Heart left ventricle (tissue), 13 donors: ENCODE measurements at regions not wholly inside any gene's neighbourhood (a gene's known extent, or its start where the extent isn't known, plus 50 kb on each side); places are given as distances from the start of the nearest gene placed in this dataset.

Experiments
- POLR2A ChIP-seq, 2 donors: fragments of 450-650 bp; IDR thresholded peaks; one replicate each; pipeline ENCODE4 v1.6.1; 2017; ENCODE audit warnings: antibody characterized with exemption in 2 of 2, mild to moderate bottlenecking in 2 of 2, moderate library complexity in 2 of 2
- TF ChIP-seq, protein P1 (sequence below), 12 donors: fragments of 200-600 bp; sonication (generic) in 4 of 12; IDR thresholded peaks; one replicate each; pipeline versions ENCODE4 v1.5.0 to v1.8.0; 2018 to 2022; ENCODE audit warnings: antibody characterized with exemption in 12 of 12, mild to moderate bottlenecking in 5 of 12
- donor health status: ischemic (EF 13 %, LVEDD 7.1; RV severe dilation, severe dysfunction).
- donor health status: DM: no; HTN: yes; CAD: no.
- donor health status: DM: no; HTN: no; CAD: no.
- donor health status: ischemic (EF 25% LVEDD 6.9; RV normal size, moderate dysfunction).
- donor health status: ischemic (EF 25% LVEDD 5.7; RV mildly dilated, moderate dysfunction).
- donor health status: ischemic (EF 35%, LVEDD 5.7; RV mildly dilated, moderate dysfunction).
- donor health status: nonischemic (EF 11% LVEDD 7.7; RV severe dilation, severe dysfunction).
- donor health status: DM: yes; HTN: yes; CAD: no.
- donor health status: PGD.
- donor health status: ischemic (EF 29% LVEDD 5.4; RV normal size, mild dysfunction).
- donor health status: nonischemic (EF 23%, LVEDD 6.1; RV moderate dilation, normal function).

DNA sequence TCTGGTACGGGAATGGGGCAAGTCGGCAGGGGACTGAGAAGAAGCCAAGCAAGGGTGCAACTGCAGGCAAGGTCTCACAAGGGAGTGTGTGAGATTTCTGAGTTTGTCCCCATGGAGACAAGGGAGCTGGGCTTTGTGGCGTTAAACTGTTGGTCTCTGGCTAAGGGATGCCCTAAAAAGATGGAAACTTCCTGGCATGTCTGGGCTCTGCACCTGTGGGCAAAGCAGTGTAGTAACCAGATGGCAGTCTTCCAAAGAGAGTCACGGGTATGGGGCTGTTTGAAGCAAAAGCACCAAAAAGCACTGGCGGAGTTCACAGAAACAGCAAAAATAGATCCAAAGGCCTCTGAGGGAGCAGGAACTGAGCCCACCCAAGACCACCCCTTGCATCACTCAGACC lies 104.8 kb upstream of the SLC44A3 start:
- TF ChIP-seq, protein P1, sequence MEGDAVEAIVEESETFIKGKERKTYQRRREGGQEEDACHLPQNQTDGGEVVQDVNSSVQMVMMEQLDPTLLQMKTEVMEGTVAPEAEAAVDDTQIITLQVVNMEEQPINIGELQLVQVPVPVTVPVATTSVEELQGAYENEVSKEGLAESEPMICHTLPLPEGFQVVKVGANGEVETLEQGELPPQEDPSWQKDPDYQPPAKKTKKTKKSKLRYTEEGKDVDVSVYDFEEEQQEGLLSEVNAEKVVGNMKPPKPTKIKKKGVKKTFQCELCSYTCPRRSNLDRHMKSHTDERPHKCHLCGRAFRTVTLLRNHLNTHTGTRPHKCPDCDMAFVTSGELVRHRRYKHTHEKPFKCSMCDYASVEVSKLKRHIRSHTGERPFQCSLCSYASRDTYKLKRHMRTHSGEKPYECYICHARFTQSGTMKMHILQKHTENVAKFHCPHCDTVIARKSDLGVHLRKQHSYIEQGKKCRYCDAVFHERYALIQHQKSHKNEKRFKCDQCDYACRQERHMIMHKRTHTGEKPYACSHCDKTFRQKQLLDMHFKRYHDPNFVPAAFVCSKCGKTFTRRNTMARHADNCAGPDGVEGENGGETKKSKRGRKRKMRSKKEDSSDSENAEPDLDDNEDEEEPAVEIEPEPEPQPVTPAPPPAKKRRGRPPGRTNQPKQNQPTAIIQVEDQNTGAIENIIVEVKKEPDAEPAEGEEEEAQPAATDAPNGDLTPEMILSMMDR (IDR thresholded peaks at IDR 0.05) = no peak
- TF ChIP-seq POLR2A (IDR thresholded peaks at IDR 0.05) = no peak
